Endothelial cell of umbilical vein (primary cell): ENCODE measurements at regions not wholly inside any gene's neighbourhood (a gene's known extent, or its start where the extent isn't known, plus 50 kb on each side); places are given as distances from the start of the nearest gene placed in this dataset.

ENCODE experiments used
- BruUV-seq: library from RNA; stranded (reverse); fragments of 400-500 nt; replicated peaks from 2 replicates; lab custom pipeline; 2021; lab: Mats Ljungman, UMichigan
- CTCF ChIA-PET: fragments of 300-600, 350-600 bp; sonication (Branson Sonifier 250); formaldehyde crosslinking; loops from one replicate; lab custom pipeline; 2021; ENCODE audit warnings: antibody characterized with exemption, inconsistent platforms; lab: Charles Lee
- POLR2A ChIA-PET: fragments of 300-600, 350-600 bp; sonication (Branson Sonifier 250); formaldehyde crosslinking; loops from one replicate; lab custom pipeline; 2021; ENCODE audit warnings: antibody characterized with exemption, inconsistent platforms; lab: Charles Lee
- DNase-seq: peaks from one replicate; pipeline ENCODE4 v3.0.0-alpha.2; 2011; ENCODE audit warnings: low read depth, low spot score
- FAIRE-seq: peaks from 2 replicates; lab custom pipeline; 2011; peaks lifted over from hg19 to GRCh38; lab: Jason Lieb, UNC
- H2AFZ ChIP-seq: 2 replicates; pipeline ENCODE4 v1.6.0; 2012; ENCODE audit warnings: low read depth, low read length, control low read depth, inconsistent platforms
- H3K27ac ChIP-seq: 2 replicates; pipeline ENCODE4 v1.5.1; 2011; ENCODE audit warnings: low read depth, mild to moderate bottlenecking, control low read depth, low read length, moderate library complexity; ENCODE audit not compliant: insufficient read depth
- H3K27me3 ChIP-seq, 2 experiments: 2 replicates each; pipeline versions ENCODE4 v1.6.0 to v1.6.1; 2011; ENCODE audit warnings: low read length in 2 of 2, mixed read lengths in 1 of 2; ENCODE audit not compliant: control insufficient read depth in 2 of 2, insufficient read depth in 2 of 2
- H3K36me3 ChIP-seq, 2 experiments: 2 replicates in 1 of 2; 3 replicates in 1 of 2; pipeline ENCODE4 v1.5.1; 2011; ENCODE audit warnings: low read length in 2 of 2, mild to moderate bottlenecking in 1 of 2, moderate library complexity in 1 of 2; ENCODE audit not compliant: control insufficient read depth in 2 of 2, insufficient read depth in 2 of 2; ENCODE audit errors: extremely low read depth in 1 of 2
- H3K4me1 ChIP-seq: 3 replicates; pipeline ENCODE4 v1.5.1; 2011; ENCODE audit warnings: mild to moderate bottlenecking, low read length; ENCODE audit not compliant: control insufficient read depth, insufficient read depth; ENCODE audit errors: extremely low read depth
- H3K4me2 ChIP-seq: 2 replicates; pipeline ENCODE4 v1.6.1; 2011; ENCODE audit warnings: low read length, control low read depth, mixed read lengths; ENCODE audit not compliant: insufficient read depth
- H3K4me3 ChIP-seq, 3 experiments: fragments of 200-600 bp in 1 of 3; sonication (generic), shearing (Covaris generic) in 1 of 3; replicated peaks in 1 of 3; 2 replicates each; pipeline ENCODE4 v1.5.1; 2011 to 2016; ENCODE audit warnings: control low read depth in 3 of 3, low read length in 3 of 3, mild to moderate bottlenecking in 2 of 3, inconsistent platforms in 1 of 3, low read depth in 1 of 3, moderate library complexity in 1 of 3; ENCODE audit not compliant: insufficient read depth in 1 of 3
- H3K79me2 ChIP-seq: 2 replicates; pipeline ENCODE4 v1.6.0; 2012; ENCODE audit warnings: low read length, inconsistent platforms; ENCODE audit not compliant: control insufficient read depth, insufficient read depth
- H3K9ac ChIP-seq: replicated peaks from 2 replicates; pipeline ENCODE3; 2011; ENCODE audit warnings: low read length, control low read depth; ENCODE audit not compliant: insufficient read depth; ENCODE audit errors: extremely low read depth
- H3K9me1 ChIP-seq: replicated peaks from 3 replicates; pipeline ENCODE4 v1.6.0; 2011; ENCODE audit warnings: mild to moderate bottlenecking, low read length; ENCODE audit not compliant: control insufficient read depth, insufficient read depth; ENCODE audit errors: extremely low read depth
- H3K9me3 ChIP-seq: replicated peaks from 2 replicates; pipeline ENCODE4 v1.5.1; 2012; ENCODE audit warnings: low read length, inconsistent platforms; ENCODE audit not compliant: control insufficient read depth, insufficient read depth
- H4K20me1 ChIP-seq: replicated peaks from 2 replicates; pipeline ENCODE3; 2011; ENCODE audit warnings: mild to moderate bottlenecking, low read length; ENCODE audit not compliant: control insufficient read depth, insufficient read depth; ENCODE audit errors: extremely low read depth
- CTCF ChIP-seq, 2 donors: IDR thresholded peaks; 1 replicate in 1 of 2; 2 replicates in 1 of 2; pipeline ENCODE4 v1.5.1; 2011; ENCODE audit warnings: low read length in 2 of 2, mild to moderate bottlenecking in 2 of 2, moderate library complexity in 2 of 2, control low read depth in 1 of 2, inconsistent platforms in 1 of 2, low read depth in 1 of 2; ENCODE audit not compliant: insufficient read depth in 1 of 2; ENCODE audit errors: extremely low read depth in 1 of 2
- EZH2 ChIP-seq: IDR thresholded peaks from 2 replicates; pipeline ENCODE4 v1.6.1; 2012; ENCODE audit warnings: borderline replicate concordance, low read depth, mild to moderate bottlenecking, moderate library complexity, low read length, inconsistent platforms; ENCODE audit not compliant: severe bottlenecking
- FOS ChIP-seq: IDR thresholded peaks from 2 replicates; pipeline ENCODE4 v1.6.1; 2011; ENCODE audit warnings: mild to moderate bottlenecking, low read length, moderate library complexity, borderline replicate concordance; ENCODE audit not compliant: insufficient read depth
- GATA2 ChIP-seq: IDR thresholded peaks from 2 replicates; pipeline ENCODE4 v1.7.0; 2011; ENCODE audit warnings: low read depth, mild to moderate bottlenecking, moderate library complexity, mixed read lengths, low read length; ENCODE audit not compliant: insufficient read length, insufficient read depth
- JUN ChIP-seq: IDR thresholded peaks from 2 replicates; pipeline ENCODE4 v1.6.1; 2011; ENCODE audit warnings: borderline replicate concordance, low read depth; ENCODE audit not compliant: insufficient read length, insufficient read depth
- MAX ChIP-seq: IDR thresholded peaks from 2 replicates; pipeline ENCODE4 v1.6.1; 2011; ENCODE audit not compliant: insufficient read depth, insufficient read length
- MYC ChIP-seq: IDR thresholded peaks from one replicate; pipeline ENCODE4 v1.6.1; 2011; ENCODE audit warnings: mild to moderate bottlenecking, low read depth, low read length
- POLR2A ChIP-seq: IDR thresholded peaks from 2 replicates; pipeline ENCODE4 v1.6.1; 2012; ENCODE audit warnings: low read depth, mild to moderate bottlenecking, control low read depth, low read length
- POLR2AphosphoS5 ChIP-seq: IDR thresholded peaks from 2 replicates; pipeline ENCODE4 v1.6.1; 2012; ENCODE audit warnings: low read depth, mild to moderate bottlenecking, control low read depth, low read length, moderate library complexity; ENCODE audit not compliant: insufficient read depth
- dilution Hi-C: fragments of 300-500 bp; cut with MboI; formaldehyde crosslinking; loops from one replicate; pipeline ENCODE4 v1.15.0; 2019; ENCODE audit warnings: low sequenced_read_pairs; ENCODE audit not compliant: extremely low pct_ligation_motif_present
- intact Hi-C: fragments of 100-400 bp; cut with micrococcal nuclease; formaldehyde crosslinking; loops from one replicate; pipeline ENCODE4 v1.10.0; 2022

- Histone ChIP-seq H3K79me2 (no peaks in the 10 kb centered on the region), H3K4me1 (no peaks in the 10 kb centered on the region), H3K27ac (no peak overlapping the region), H3K9ac (no peak overlapping the region), H2AFZ (no peak overlapping the region), H3K27me3 (no peaks in the 10 kb centered on the region), H3K9me3 (no peaks in the 10 kb centered on the region), H3K4me2 (no peak overlapping the region), H3K9me1 (no peaks in the 10 kb centered on the region), H3K36me3 (no peaks in the 10 kb centered on the region), H3K4me3 (no peak overlapping the region), H4K20me1 (no peaks in the 10 kb centered on the region)
- intact Hi-C loops, result loop anchor here (5.0 kb wide), 1 partner anchor 412 kb away; no protein-coding TSS in a partner anchor
- dilution Hi-C loops, result no loop called here
- CTCF ChIA-PET, result no interaction called here
- POLR2A ChIA-PET, result no interaction called here
- TF ChIP-seq JUN (no peak), GATA2 (no peak), MYC (no peak), POLR2AphosphoS5 (no peak), POLR2A (no peak), EZH2 (no peak), CTCF (IDR thresholded peaks at IDR 0.05; ENCODE audit: extremely low read depth in 1 of 2, insufficient read depth in 1 of 2, low read depth in 1 of 2, low read length in 2 of 2) (no peak), FOS (no peak), MAX (no peak)
- BruUV-seq, result no TSS peak
- no peak for DNase-seq
- no peak for FAIRE-seq
Measured at GRCh38 chr2:176734868-176735267, 465.6 kb downstream of the MTX2 start.
